Ishikawa (cell line): ENCODE measurements at regions not wholly inside any gene's neighbourhood (a gene's known extent, or its start where the extent isn't known, plus 50 kb on each side); places are given as distances from the start of the nearest gene placed in this dataset.

ENCODE experiments used
- CEBPB ChIP-seq: IDR thresholded peaks from 2 replicates; pipeline ENCODE4 v1.6.1; 2012
- CREB1 ChIP-seq: IDR thresholded peaks from 2 replicates; pipeline ENCODE4 v1.6.1; 2012; ENCODE audit warnings: low read depth
- EGR1 ChIP-seq: IDR thresholded peaks from 2 replicates; pipeline ENCODE4 v1.6.1; 2012
- EP300 ChIP-seq: IDR thresholded peaks from 2 replicates; pipeline ENCODE4 v1.6.1; 2012; ENCODE audit warnings: borderline replicate concordance
- FOXM1 ChIP-seq: IDR thresholded peaks from 2 replicates; pipeline ENCODE4 v1.6.1; 2012; ENCODE audit warnings: low read depth, borderline replicate concordance
- NFIC ChIP-seq: IDR thresholded peaks from 2 replicates; pipeline ENCODE4 v1.6.1; 2012
- RAD21 ChIP-seq: IDR thresholded peaks from 2 replicates; pipeline ENCODE4 v1.6.1; 2012; ENCODE audit warnings: low read depth
- TAF1 ChIP-seq: IDR thresholded peaks from 2 replicates; pipeline ENCODE4 v1.6.1; 2012; ENCODE audit warnings: low read depth, mild to moderate bottlenecking
- TCF12 ChIP-seq: IDR thresholded peaks from 2 replicates; pipeline ENCODE4 v1.6.1; 2012; ENCODE audit warnings: low read depth
- TEAD4 ChIP-seq: IDR thresholded peaks from 2 replicates; pipeline ENCODE4 v1.6.1; 2012
- YY1 ChIP-seq: IDR thresholded peaks from 2 replicates; pipeline ENCODE4 v1.6.1; 2012; ENCODE audit warnings: low read depth
- ZBTB7A ChIP-seq: IDR thresholded peaks from 2 replicates; pipeline ENCODE4 v1.6.1; 2012; ENCODE audit warnings: low read depth
- TF ChIP-seq, protein P1 (sequence below): IDR thresholded peaks from 2 replicates; pipeline ENCODE4 v1.6.1; 2012
- TF ChIP-seq, protein P2 (sequence below): IDR thresholded peaks from 2 replicates; pipeline ENCODE4 v1.6.1; 2012; ENCODE audit warnings: low read depth, mild to moderate bottlenecking
- TF ChIP-seq, protein P3 (sequence below): IDR thresholded peaks from 2 replicates; pipeline ENCODE4 v1.6.1; 2012

DNA sequence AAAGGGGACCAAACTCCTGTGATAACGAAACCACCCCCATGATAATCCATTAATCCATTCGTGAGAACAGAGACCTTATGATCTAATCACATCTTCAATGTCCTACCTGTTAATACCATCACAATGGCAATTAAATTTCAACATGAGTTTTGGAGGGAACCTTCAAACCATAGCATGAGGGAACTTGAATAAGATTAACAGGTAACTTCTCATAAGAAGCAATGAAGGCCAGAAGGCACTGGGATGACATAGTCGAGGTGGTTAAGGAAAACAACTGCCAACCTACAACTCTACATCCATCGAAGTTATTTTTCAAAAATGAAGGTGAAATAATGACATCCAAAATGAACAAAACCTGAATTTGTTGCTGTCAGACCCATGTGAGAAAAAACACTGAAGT is 478.9 kb downstream of the EDEM1 start:
- TF ChIP-seq EGR1 (no peak), TEAD4 (no peak), CREB1 (no peak), NFIC (no peak), CEBPB (no peak), TAF1 (no peak)

DNA sequence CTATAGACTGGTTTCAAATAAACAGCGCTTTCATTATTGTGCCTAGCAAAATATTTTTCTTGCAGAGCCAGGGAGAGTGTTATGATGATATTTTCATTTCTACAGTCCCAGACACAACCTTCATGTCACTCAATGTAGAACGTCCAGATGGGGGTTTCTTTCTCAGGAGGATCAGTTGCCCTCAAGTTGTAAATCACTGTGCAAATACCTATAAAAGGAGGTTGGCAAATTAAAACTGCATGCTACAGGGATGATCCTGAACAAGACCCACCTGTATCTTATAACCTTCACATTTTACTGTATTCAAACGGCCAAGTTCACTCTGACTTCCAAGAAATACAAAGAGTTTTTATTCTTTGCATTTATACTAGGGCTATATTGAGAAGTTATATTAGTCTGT is 486.0 kb downstream of the EDEM1 start:
- TF ChIP-seq ZBTB7A (no peak), YY1 (no peak), TEAD4 (no peak), EP300 (no peak), TAF1 (no peak), EGR1 (no peak), CREB1 (no peak), FOXM1 (no peak), TCF12 (no peak), NFIC (no peak), RAD21 (no peak), CEBPB (no peak)
- TF ChIP-seq, protein P1, sequence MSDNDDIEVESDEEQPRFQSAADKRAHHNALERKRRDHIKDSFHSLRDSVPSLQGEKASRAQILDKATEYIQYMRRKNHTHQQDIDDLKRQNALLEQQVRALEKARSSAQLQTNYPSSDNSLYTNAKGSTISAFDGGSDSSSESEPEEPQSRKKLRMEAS: no peak
- TF ChIP-seq, protein P2, sequence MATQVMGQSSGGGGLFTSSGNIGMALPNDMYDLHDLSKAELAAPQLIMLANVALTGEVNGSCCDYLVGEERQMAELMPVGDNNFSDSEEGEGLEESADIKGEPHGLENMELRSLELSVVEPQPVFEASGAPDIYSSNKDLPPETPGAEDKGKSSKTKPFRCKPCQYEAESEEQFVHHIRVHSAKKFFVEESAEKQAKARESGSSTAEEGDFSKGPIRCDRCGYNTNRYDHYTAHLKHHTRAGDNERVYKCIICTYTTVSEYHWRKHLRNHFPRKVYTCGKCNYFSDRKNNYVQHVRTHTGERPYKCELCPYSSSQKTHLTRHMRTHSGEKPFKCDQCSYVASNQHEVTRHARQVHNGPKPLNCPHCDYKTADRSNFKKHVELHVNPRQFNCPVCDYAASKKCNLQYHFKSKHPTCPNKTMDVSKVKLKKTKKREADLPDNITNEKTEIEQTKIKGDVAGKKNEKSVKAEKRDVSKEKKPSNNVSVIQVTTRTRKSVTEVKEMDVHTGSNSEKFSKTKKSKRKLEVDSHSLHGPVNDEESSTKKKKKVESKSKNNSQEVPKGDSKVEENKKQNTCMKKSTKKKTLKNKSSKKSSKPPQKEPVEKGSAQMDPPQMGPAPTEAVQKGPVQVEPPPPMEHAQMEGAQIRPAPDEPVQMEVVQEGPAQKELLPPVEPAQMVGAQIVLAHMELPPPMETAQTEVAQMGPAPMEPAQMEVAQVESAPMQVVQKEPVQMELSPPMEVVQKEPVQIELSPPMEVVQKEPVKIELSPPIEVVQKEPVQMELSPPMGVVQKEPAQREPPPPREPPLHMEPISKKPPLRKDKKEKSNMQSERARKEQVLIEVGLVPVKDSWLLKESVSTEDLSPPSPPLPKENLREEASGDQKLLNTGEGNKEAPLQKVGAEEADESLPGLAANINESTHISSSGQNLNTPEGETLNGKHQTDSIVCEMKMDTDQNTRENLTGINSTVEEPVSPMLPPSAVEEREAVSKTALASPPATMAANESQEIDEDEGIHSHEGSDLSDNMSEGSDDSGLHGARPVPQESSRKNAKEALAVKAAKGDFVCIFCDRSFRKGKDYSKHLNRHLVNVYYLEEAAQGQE: no peak
- TF ChIP-seq, protein P3, sequence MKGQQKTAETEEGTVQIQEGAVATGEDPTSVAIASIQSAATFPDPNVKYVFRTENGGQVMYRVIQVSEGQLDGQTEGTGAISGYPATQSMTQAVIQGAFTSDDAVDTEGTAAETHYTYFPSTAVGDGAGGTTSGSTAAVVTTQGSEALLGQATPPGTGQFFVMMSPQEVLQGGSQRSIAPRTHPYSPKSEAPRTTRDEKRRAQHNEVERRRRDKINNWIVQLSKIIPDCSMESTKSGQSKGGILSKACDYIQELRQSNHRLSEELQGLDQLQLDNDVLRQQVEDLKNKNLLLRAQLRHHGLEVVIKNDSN: no peak

DNA sequence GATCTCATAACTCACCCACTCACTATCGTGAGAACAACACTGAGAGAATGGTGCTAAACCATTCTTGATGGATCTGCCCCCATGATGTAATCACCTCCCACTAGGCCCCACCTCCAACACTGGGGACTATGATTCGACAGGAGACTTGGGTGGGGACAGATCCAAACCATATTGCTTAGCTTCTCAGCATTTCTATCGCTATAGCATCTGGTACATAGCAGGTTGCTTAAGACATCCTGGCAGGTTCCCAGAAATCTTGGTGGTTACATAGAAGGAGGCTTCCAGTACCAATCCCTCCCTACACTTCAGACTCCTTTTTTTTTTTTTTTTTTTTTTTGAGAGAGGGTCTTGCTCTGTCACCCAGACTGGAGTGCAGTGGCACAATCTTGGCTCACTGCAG is 487.8 kb downstream of the EDEM1 start:
- no peak for TF ChIP-seq RAD21
- TF ChIP-seq CEBPB: no peak
- TF ChIP-seq CREB1: no peak
- no peak for TF ChIP-seq ZBTB7A
- TF ChIP-seq TCF12: no peak
- no peak for TF ChIP-seq EGR1
- TF ChIP-seq TAF1: no peak
- TF ChIP-seq, protein P3: no peak
- TF ChIP-seq, protein P1: no peak

DNA sequence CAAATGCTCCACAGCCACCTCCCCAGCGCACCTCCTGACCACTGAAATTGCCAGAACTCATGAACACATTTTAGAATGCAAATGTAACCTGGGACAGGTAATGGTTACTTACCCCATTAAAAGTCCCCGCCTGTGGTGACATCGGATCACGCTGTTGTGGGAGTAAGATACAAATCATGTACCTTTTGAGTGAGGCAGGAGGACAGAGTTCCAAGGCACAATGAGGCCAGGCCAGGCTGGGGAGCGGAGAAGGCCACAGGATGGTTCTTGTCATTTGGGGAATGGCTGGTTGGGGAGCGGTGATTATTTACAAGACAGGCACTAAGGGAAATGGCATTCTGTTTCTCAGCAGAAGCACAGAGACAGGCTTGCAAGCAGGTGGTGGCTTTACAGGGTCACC is 490.0 kb downstream of the EDEM1 start:
- TF ChIP-seq TEAD4 (no peak), NFIC (no peak), ZBTB7A (no peak), RAD21 (no peak), FOXM1 (no peak), TCF12 (no peak), YY1 (no peak), TAF1 (no peak), CREB1 (no peak), EGR1 (no peak), EP300 (no peak), CEBPB (no peak)
- TF ChIP-seq, protein P2: no peak
- TF ChIP-seq, protein P1: no peak
- TF ChIP-seq, protein P3: no peak

DNA sequence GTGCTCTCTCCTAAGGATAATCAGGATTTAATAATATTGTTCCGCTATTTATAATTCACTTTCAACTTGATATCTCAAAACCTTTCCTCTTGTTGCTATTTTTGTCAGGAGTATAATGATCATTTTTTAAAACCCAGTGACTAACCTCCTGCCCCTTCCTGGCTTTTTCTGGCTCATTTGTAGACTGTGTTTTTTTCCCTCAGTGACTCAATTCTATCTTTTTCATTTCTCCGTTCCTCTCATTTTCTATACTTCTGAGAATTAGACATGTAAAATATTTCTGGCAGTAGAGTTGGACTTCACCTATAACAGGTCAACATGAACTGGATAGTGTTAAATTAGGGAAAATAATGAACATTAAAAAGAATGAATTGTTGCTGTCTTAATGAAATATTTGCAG is 490.7 kb downstream of the EDEM1 start:
- no peak for TF ChIP-seq TAF1
- no peak for TF ChIP-seq YY1
- no peak for TF ChIP-seq RAD21
- no peak for TF ChIP-seq FOXM1
- no peak for TF ChIP-seq ZBTB7A
- TF ChIP-seq, protein P1: no peak
- TF ChIP-seq NFIC: no peak
- no peak for TF ChIP-seq TCF12

DNA sequence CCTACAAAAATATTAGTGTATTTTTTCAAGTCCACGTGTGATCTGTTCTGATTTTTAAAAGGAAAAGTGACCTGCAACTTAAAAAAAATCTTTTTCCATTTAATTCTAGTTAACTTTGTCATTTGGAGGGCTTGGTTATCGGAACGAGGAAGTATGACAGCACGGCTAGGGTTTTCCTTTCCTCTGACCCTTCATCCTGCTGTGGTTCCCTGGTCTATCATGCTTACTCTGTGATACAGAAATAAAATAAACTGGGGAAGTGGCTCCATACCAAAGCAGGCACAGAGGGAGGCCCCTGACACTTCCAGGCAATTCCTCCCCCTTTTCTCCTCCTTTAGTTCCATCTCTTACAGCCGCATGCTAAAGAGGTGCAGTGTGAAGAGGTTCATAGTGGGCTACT is 491.3 kb downstream of the EDEM1 start:
- TF ChIP-seq FOXM1: no peak
- no peak for TF ChIP-seq EP300
- no peak for TF ChIP-seq CREB1
- TF ChIP-seq, protein P1: no peak
- no peak for TF ChIP-seq EGR1
- TF ChIP-seq YY1: no peak
- TF ChIP-seq, protein P2: no peak
- no peak for TF ChIP-seq RAD21
- TF ChIP-seq, protein P3: no peak
- no peak for TF ChIP-seq TCF12
- no peak for TF ChIP-seq TAF1
- no peak for TF ChIP-seq TEAD4
- TF ChIP-seq CEBPB: no peak
